GM18907 (cell line): ENCODE measurements at regions not wholly inside any gene's neighbourhood (a gene's known extent, or its start where the extent isn't known, plus 50 kb on each side); places are given as distances from the start of the nearest gene placed in this dataset.
"Not testable (repeated sequence)": the region's sequence is repeated elsewhere in the genome, so short reads cannot be mapped to it uniquely, and the experiment has no call there.

Source experiments
- ATAC-seq: cut with Tn5 transposase; IDR thresholded peaks from one replicate; pipeline ENCODE4 v1.9.1; 2021; ENCODE audit warnings: mild to moderate bottlenecking, moderate library complexity; ENCODE audit not compliant: unreplicated experiment

GRCh38 chr9:81455462-81456219, 233.7 kb downstream of the TLE1 start:
- no peak for ATAC-seq

- no peak for ATAC-seq
Observed at GRCh38 chr9:81445331-81445921, 243.9 kb downstream of the TLE1 start.

GRCh38 chr9:81431641-81432040, 257.7 kb downstream of the TLE1 start:
- ATAC-seq, result no peak

- ATAC-seq, result no peak
Observed at GRCh38 chr9:81430727-81431126, 258.6 kb downstream of the TLE1 start.

- ATAC-seq, result no peak
Observed at GRCh38 chr9:81427870-81428269, 261.5 kb downstream of the TLE1 start.

- no peak for ATAC-seq
Observed at GRCh38 chr9:81424431-81424830, 264.9 kb downstream of the TLE1 start.

GRCh38 chr9:81423589-81424326, 265.6 kb downstream of the TLE1 start:
- no peak for ATAC-seq

- ATAC-seq, result not testable (repeated sequence)
Observed at GRCh38 chr9:81421090-81421489, 268.3 kb downstream of the TLE1 start.

GRCh38 chr9:81420024-81420423, 269.3 kb downstream of the TLE1 start:
- no peak for ATAC-seq

- no peak for ATAC-seq
Observed at GRCh38 chr9:81417941-81418340, 271.4 kb downstream of the TLE1 start.

- ATAC-seq, result no peak
Observed at GRCh38 chr9:81417299-81417675, 272.1 kb downstream of the TLE1 start.

GRCh38 chr9:81416476-81417298, 272.7 kb downstream of the TLE1 start:
- no peak for ATAC-seq

GRCh38 chr9:81414836-81415235, 274.5 kb downstream of the TLE1 start:
- no peak for ATAC-seq

GRCh38 chr9:81411961-81412360, 277.4 kb downstream of the TLE1 start:
- ATAC-seq, result no peak

- no peak for ATAC-seq
Observed at GRCh38 chr9:81410201-81410600, 279.1 kb downstream of the TLE1 start.

GRCh38 chr9:81408951-81409350, 280.4 kb downstream of the TLE1 start:
- no peak for ATAC-seq

GRCh38 chr9:81404931-81405598, 284.3 kb downstream of the TLE1 start:
- no peak for ATAC-seq

- ATAC-seq, result no peak
Observed at GRCh38 chr9:81397481-81398381, 291.6 kb downstream of the TLE1 start.

- no peak for ATAC-seq
Observed at GRCh38 chr9:81396528-81396927, 292.8 kb downstream of the TLE1 start.

GRCh38 chr9:81395676-81396054, 293.7 kb downstream of the TLE1 start:
- ATAC-seq, result no peak
